A549 (cell line): ENCODE measurements at regions not wholly inside any gene's neighbourhood (a gene's known extent, or its start where the extent isn't known, plus 50 kb on each side); places are given as distances from the start of the nearest gene placed in this dataset.

ENCODE experiments used
- ATAC-seq, 2 experiments: fragments of 200-7000 bp in 1 of 2; fragments of >200 bp in 1 of 2; cut with Nextera tagmentation in 1 of 2; cut with Tn5 transposase in 1 of 2; 3 replicates each; pipeline versions ENCODE4 v1.8.0 to v1.9.1; 2018 to 2020; ENCODE audit warnings: mild to moderate bottlenecking in 1 of 2, moderate library complexity in 1 of 2
- CTCF ChIA-PET: fragments of 300-600 bp; sonication (Branson Sonifier 250); formaldehyde crosslinking; extraction: SDS; loops from one replicate; lab custom pipeline; 2021; ENCODE audit warnings: antibody characterized with exemption, inconsistent platforms; lab: Yijun Ruan, JAX
- POLR2A ChIA-PET: fragments of 350-600 bp; formaldehyde crosslinking; extraction: SDS; loops from one replicate; lab custom pipeline; 2021; ENCODE audit warnings: antibody characterized with exemption, inconsistent platforms; lab: Yijun Ruan, JAX
- DNase-seq, 2 experiments: peaks; one replicate each; pipeline versions ENCODE4 v3.0.0 to v3.0.0-alpha.2; 2011 to 2016; ENCODE audit warnings: low read depth in 1 of 2, low spot score in 1 of 2
- FAIRE-seq: peaks from 2 replicates; lab custom pipeline; 2011; peaks lifted over from hg19 to GRCh38; lab: Jason Lieb, UNC
- H3K27ac ChIP-seq, 2 experiments: fragments of >200 bp; sonication (Bioruptor Twin); formaldehyde crosslinking; 3 replicates each; pipeline ENCODE4 v1.5.1; 2016 to 2017
- H3K4me1 ChIP-seq: fragments of >200 bp; sonication (Bioruptor Twin); formaldehyde crosslinking; 3 replicates; pipeline ENCODE4 v1.6.1; 2016
- H3K4me2 ChIP-seq: fragments of >200 bp; sonication (Bioruptor Twin); formaldehyde crosslinking; 3 replicates; pipeline ENCODE4 v1.6.1; 2016
- H3K4me3 ChIP-seq: fragments of >200 bp; sonication (Bioruptor Twin); formaldehyde crosslinking; 3 replicates; pipeline ENCODE4 v1.5.1; 2016
- H3K9me3 ChIP-seq: fragments of >200 bp; sonication (Bioruptor Twin); formaldehyde crosslinking; 3 replicates; pipeline ENCODE4 v1.6.1; 2016
- CHD2 ChIP-seq: fragments of 150-350 bp; IDR thresholded peaks from 2 replicates; pipeline ENCODE4 v1.6.1; 2014; ENCODE audit warnings: low read length; ENCODE audit not compliant: partially characterized antibody
- CHD4 ChIP-seq: fragments of 200-600 bp; sonication (generic); IDR thresholded peaks from 2 replicates; pipeline ENCODE4 v1.6.1; 2016; ENCODE audit warnings: antibody characterized with exemption, mild to moderate bottlenecking, borderline replicate concordance
- EHF ChIP-seq: fragments of 250-450 bp; sonication (Bioruptor Pico); IDR thresholded peaks from 2 replicates; pipeline ENCODE4 v1.5.0; 2020; ENCODE audit warnings: mild to moderate bottlenecking
- HOXB13 ChIP-seq: fragments of 250-450 bp; sonication (Bioruptor Pico); IDR thresholded peaks from 2 replicates; pipeline ENCODE4 v1.5.0; 2020; ENCODE audit warnings: low read depth, mild to moderate bottlenecking, moderate library complexity
- HOXB5 ChIP-seq: fragments of 250-450 bp; sonication (Bioruptor Pico); IDR thresholded peaks from 2 replicates; pipeline ENCODE4 v1.5.0; 2020; ENCODE audit warnings: mild to moderate bottlenecking, moderate library complexity
- MAFK ChIP-seq: fragments of 450-650 bp; IDR thresholded peaks from 2 replicates; pipeline ENCODE4 v1.6.1; 2014; ENCODE audit not compliant: partially characterized antibody
- MAZ ChIP-seq: fragments of 150-350 bp; IDR thresholded peaks from 2 replicates; pipeline ENCODE4 v1.6.1; 2014; ENCODE audit warnings: antibody characterized with exemption, low read depth, low read length, borderline replicate concordance
- MYC ChIP-seq: IDR thresholded peaks from 2 replicates; pipeline ENCODE4 v1.6.1; 2012; ENCODE audit warnings: mild to moderate bottlenecking, inconsistent platforms, low read length, improper control_type of control experiment, borderline replicate concordance
- NPAS2 ChIP-seq: fragments of 250-450 bp; sonication (Bioruptor Pico); IDR thresholded peaks from 2 replicates; pipeline ENCODE4 v1.8.0; 2022; ENCODE audit warnings: mild to moderate bottlenecking, moderate library complexity, borderline replicate concordance
- PHF8 ChIP-seq: fragments of 200-600 bp; sonication (generic); IDR thresholded peaks from 2 replicates; pipeline ENCODE4 v1.6.1; 2016; ENCODE audit warnings: low read depth, mild to moderate bottlenecking, antibody characterized with exemption, moderate library complexity, borderline replicate concordance
- RAD21 ChIP-seq, 2 experiments: fragments of >200 bp in 1 of 2; sonication (Bioruptor Twin) in 1 of 2; formaldehyde crosslinking in 1 of 2; IDR thresholded peaks in 1 of 2; conservative IDR thresholded peaks in 1 of 2; 2 replicates in 1 of 2; 3 replicates in 1 of 2; pipeline ENCODE4 v1.6.1; 2012 to 2018; ENCODE audit warnings: inconsistent platforms in 1 of 2
- TP53 ChIP-seq: fragments of 250-450 bp; sonication (Bioruptor Pico); IDR thresholded peaks from 2 replicates; pipeline ENCODE4 v1.5.0; 2021; ENCODE audit warnings: mild to moderate bottlenecking, moderate library complexity
- ZC3H11A ChIP-seq: fragments of 450-650 bp; IDR thresholded peaks from 2 replicates; pipeline ENCODE4 v1.6.1; 2014; ENCODE audit warnings: antibody characterized with exemption, mild to moderate bottlenecking
- ZFP36 ChIP-seq: fragments of 450-650 bp; IDR thresholded peaks from 2 replicates; pipeline ENCODE4 v1.6.1; 2014; ENCODE audit warnings: borderline replicate concordance; ENCODE audit not compliant: partially characterized antibody
- ZNF302 ChIP-seq: fragments of 250-450 bp; sonication (Bioruptor Pico); IDR thresholded peaks from 2 replicates; pipeline ENCODE4 v1.9.0; 2021; ENCODE audit warnings: inconsistent platforms, mild to moderate bottlenecking, moderate library complexity
- ZSCAN20 ChIP-seq: fragments of 250-450 bp; sonication (Bioruptor Pico); IDR thresholded peaks from 2 replicates; pipeline ENCODE4 v1.8.0; 2022; ENCODE audit warnings: mild to moderate bottlenecking, moderate library complexity
- WGBS: methylation state at CpG from one replicate; pipeline ENCODE4 v1.1.6; 2017; ENCODE audit errors: missing lambda C conversion rate; 5-methylcytosine and 5-hydroxymethylcytosine counted together
- TF ChIP-seq, protein P1 (sequence below): fragments of >200 bp; sonication (Bioruptor Twin); formaldehyde crosslinking; IDR thresholded peaks from 3 replicates; pipeline ENCODE4 v1.5.1; 2016
- TF ChIP-seq, protein P2 (sequence below): IDR thresholded peaks from 2 replicates; pipeline ENCODE4 v1.6.1; 2012
- TF ChIP-seq, protein P3 (sequence below): fragments of >200 bp; sonication (Bioruptor Twin); formaldehyde crosslinking; IDR thresholded peaks from 2 replicates; pipeline ENCODE4 v1.6.1; 2016
- TF ChIP-seq, protein P4 (sequence below): fragments of 150-350 bp; IDR thresholded peaks from 2 replicates; pipeline ENCODE4 v1.6.1; 2014; ENCODE audit warnings: low read depth, mild to moderate bottlenecking, low read length

DNA sequence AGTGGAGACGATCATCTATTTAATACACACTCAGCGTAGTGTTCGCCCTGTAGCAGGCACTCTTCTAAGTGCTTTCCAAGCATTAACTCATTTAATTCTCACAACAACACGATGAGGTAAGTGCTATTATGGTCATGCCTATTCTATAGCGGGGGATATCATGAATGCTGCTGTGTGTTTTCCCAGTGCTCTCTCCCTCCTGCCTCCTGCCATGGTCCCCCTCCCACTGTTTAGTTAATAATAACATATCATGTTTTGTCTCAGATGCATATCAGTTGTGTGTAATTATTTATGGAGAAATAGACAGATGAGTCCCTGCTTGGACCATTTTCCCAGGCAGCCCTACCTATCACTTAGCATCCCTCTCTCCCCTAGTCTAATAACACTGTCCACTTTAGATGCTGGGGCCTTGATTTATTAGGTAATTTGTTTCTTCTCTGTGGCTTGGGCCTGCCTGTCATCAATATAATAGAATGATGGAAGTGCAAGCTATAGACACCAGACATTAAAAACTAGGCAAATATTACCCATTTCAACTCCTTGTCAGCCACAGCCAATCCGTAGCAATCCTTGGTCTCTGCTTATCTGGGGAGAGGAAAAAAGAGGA, 122.9 kb upstream of the TLE3 start:
- Histone ChIP-seq H3K27ac (no peak overlapping the region), H3K4me2 (no peak overlapping the region), H3K4me1 (no peaks in the 10 kb centered on the region), H3K9me3 (no peaks in the 10 kb centered on the region), H3K4me3 (no peak overlapping the region)
- 71% methylated on average over 6 of the region's 6 CpGs for whole genome bisulfite sequencing
- no peak for FAIRE-seq
- no peak for TF ChIP-seq MAZ
- no peak for TF ChIP-seq TP53
- no peak for TF ChIP-seq ZC3H11A
- no peak for TF ChIP-seq HOXB13 (CRISPR knock-in tag)
- TF ChIP-seq, protein P1, sequence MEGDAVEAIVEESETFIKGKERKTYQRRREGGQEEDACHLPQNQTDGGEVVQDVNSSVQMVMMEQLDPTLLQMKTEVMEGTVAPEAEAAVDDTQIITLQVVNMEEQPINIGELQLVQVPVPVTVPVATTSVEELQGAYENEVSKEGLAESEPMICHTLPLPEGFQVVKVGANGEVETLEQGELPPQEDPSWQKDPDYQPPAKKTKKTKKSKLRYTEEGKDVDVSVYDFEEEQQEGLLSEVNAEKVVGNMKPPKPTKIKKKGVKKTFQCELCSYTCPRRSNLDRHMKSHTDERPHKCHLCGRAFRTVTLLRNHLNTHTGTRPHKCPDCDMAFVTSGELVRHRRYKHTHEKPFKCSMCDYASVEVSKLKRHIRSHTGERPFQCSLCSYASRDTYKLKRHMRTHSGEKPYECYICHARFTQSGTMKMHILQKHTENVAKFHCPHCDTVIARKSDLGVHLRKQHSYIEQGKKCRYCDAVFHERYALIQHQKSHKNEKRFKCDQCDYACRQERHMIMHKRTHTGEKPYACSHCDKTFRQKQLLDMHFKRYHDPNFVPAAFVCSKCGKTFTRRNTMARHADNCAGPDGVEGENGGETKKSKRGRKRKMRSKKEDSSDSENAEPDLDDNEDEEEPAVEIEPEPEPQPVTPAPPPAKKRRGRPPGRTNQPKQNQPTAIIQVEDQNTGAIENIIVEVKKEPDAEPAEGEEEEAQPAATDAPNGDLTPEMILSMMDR = no peak
- TF ChIP-seq EHF (CRISPR knock-in tag) = no peak
- no peak for TF ChIP-seq MAFK
- TF ChIP-seq, protein P2, sequence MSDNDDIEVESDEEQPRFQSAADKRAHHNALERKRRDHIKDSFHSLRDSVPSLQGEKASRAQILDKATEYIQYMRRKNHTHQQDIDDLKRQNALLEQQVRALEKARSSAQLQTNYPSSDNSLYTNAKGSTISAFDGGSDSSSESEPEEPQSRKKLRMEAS = no peak
- TF ChIP-seq HOXB5 (CRISPR knock-in tag) = no peak
- TF ChIP-seq, protein P3, sequence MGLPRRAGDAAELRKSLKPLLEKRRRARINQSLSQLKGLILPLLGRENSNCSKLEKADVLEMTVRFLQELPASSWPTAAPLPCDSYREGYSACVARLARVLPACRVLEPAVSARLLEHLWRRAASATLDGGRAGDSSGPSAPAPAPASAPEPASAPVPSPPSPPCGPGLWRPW = no peak
- no peak for TF ChIP-seq ZSCAN20 (CRISPR knock-in tag)
- TF ChIP-seq, protein P4, sequence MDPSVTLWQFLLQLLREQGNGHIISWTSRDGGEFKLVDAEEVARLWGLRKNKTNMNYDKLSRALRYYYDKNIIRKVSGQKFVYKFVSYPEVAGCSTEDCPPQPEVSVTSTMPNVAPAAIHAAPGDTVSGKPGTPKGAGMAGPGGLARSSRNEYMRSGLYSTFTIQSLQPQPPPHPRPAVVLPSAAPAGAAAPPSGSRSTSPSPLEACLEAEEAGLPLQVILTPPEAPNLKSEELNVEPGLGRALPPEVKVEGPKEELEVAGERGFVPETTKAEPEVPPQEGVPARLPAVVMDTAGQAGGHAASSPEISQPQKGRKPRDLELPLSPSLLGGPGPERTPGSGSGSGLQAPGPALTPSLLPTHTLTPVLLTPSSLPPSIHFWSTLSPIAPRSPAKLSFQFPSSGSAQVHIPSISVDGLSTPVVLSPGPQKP = no peak
- no peak for TF ChIP-seq PHF8
- TF ChIP-seq ZNF302 (CRISPR knock-in tag) = no peak
- no peak for TF ChIP-seq CHD4
- TF ChIP-seq RAD21 (conservative IDR thresholded peaks at IDR 0.05 in 1 of 2, IDR thresholded peaks at IDR 0.05 in 1 of 2) = no peak
- TF ChIP-seq NPAS2 (CRISPR knock-in tag) = no peak
- no peak for TF ChIP-seq CHD2
- no peak for TF ChIP-seq ZFP36
- ChIA-PET POLR2A (no interaction called here), CTCF (interaction anchor here (0.6 kb wide), 1 partner anchor 27 kb away, joined by 3 read pairs; no protein-coding TSS in a partner anchor)
- no peak for ATAC-seq
- DNase-seq = no peak

DNA sequence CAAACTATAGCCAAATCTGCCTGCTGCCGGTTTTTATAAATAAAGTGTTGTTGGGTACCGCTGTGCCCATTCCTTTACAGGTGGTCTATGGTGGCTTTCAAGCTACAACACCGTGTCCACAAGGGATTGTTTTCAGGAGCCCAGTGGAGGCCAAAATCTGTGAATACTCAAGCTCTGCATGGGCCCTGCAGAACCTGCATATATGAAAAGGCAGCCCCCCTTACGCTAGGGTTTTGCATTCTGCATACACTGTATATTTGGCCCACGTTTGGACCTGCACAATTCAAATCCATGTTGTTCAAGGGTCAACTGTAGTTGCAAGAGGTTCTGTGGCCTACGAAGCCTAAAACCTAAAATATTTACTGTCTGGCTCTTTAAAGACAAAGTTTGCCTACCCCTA, 122.2 kb upstream of the TLE3 start:
- DNase-seq (no peak), ATAC-seq (no peak), FAIRE-seq (no peak)
- ChIA-PET CTCF (no interaction called here), POLR2A (no interaction called here)
- no peak overlapping the region for H3K4me3 ChIP-seq
- TF ChIP-seq MYC (no peak), ZNF302 (CRISPR knock-in tag) (no peak)
- no peak overlapping the region for H3K4me2 ChIP-seq
- no peaks in the 10 kb centered on the region for H3K9me3 ChIP-seq
- H3K4me1 ChIP-seq = no peaks in the 10 kb centered on the region
- WGBS = 59% methylated on average over 6 of the region's 6 CpGs
- no peak overlapping the region for H3K27ac ChIP-seq
